Ovary (tissue), 7 donors: ENCODE measurements at regions not wholly inside any gene's neighbourhood (a gene's known extent, or its start where the extent isn't known, plus 50 kb on each side); places are given as distances from the start of the nearest gene placed in this dataset.
"Not testable (repeated sequence)": the region's sequence is repeated elsewhere in the genome, so short reads cannot be mapped to it uniquely, and the experiment has no call there.

Experiments
- DNase-seq, 5 donors: peaks; one replicate each; pipeline ENCODE4 v3.0.0-alpha.2; 2019 to 2020
- H3K27ac ChIP-seq, 2 donors: fragments of 200-600 bp; one replicate each; pipeline versions ENCODE4 v1.5.1 to v1.8.0; 2019 to 2022
- H3K27me3 ChIP-seq: fragments of 200-600 bp; one replicate; pipeline ENCODE4 v1.8.0; 2022
- H3K36me3 ChIP-seq: fragments of 200-600 bp; sonication (generic); one replicate; pipeline ENCODE4 v1.5.1; 2019
- H3K4me1 ChIP-seq: one replicate; pipeline ENCODE4 v1.8.1; 2013; ENCODE audit warnings: mild to moderate bottlenecking, moderate library complexity; ENCODE audit not compliant: insufficient read depth
- H3K4me3 ChIP-seq: fragments of 200-600 bp; sonication (generic); one replicate; pipeline ENCODE4 v1.5.1; 2017
- H3K9me3 ChIP-seq, 2 donors: fragments of 200-600 bp in 1 of 2; sonication (generic) in 1 of 2; one replicate each; pipeline versions ENCODE4 v1.5.1 to v1.8.1; 2013 to 2019; ENCODE audit warnings: mild to moderate bottlenecking in 1 of 2, moderate library complexity in 1 of 2
- EP300 ChIP-seq: sonication (generic); formaldehyde crosslinking; IDR thresholded peaks from one replicate; pipeline ENCODE4 v1.6.1; 2017; ENCODE audit warnings: antibody characterized with exemption
- POLR2A ChIP-seq: fragments of 450-650 bp; IDR thresholded peaks from one replicate; pipeline ENCODE4 v1.6.1; 2017; ENCODE audit warnings: antibody characterized with exemption, mild to moderate bottlenecking, moderate library complexity
- WGBS, 3 donors: extraction: QIAGEN DNeasy Blood & Tissue Kit in 1 of 3; methylation state at CpG; one replicate each; pipeline versions ENCODE4 v1.1.5 to v1.1.7; 2013 to 2017; 5-methylcytosine and 5-hydroxymethylcytosine counted together
- intact Hi-C, 4 donors: fragments of 100-400 bp; cut with DNase I; formaldehyde crosslinking; loops; one replicate each; pipeline versions ENCODE4 v1.11.0 to v1.15.1; 2022 to 2023
- TF ChIP-seq, protein P1 (sequence below), 3 donors: fragments of 450-650 bp in 2 of 3; fragments of 200-600 bp in 1 of 3; IDR thresholded peaks; one replicate each; pipeline versions ENCODE4 v1.5.1 to v1.8.0; 2016 to 2022; ENCODE audit warnings: antibody characterized with exemption in 3 of 3, mild to moderate bottlenecking in 1 of 3
- donor health status: DM: no; HTN: no; CAD: no; lungs with moderate emphysema.
- donor health status: DM: no; HTN: no; CAD: no.
- donor health status: Bipolar disorder and iron deficiency.
- donor health status: DM: no; HTN: no; CAD: no.
- donor health status: DM: yes; HTN: yes; CAD: no.

DNA sequence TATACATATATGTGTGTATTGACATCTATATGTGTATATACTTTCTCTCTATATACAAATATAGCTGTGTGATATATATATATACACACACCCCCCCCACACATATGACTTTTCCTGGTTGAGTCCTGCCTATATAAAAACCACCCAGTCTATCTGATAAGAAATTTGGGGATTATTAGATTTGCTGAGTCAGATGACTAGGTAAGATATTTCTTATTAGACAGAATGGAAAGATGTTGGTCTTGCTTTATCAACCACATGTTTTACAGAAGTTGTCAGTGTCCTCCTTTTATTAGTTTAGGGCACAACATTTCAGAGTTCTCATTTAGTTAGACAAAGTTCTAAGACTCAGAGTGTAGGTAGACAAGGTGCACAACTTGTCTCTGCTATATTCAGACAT, 953.3 kb downstream of the METTL15 start:
- Histone ChIP-seq H3K4me3 (no peak overlapping the region), H3K36me3 (no peaks in the 10 kb centered on the region), H3K4me1 (no peaks in the 10 kb centered on the region), H3K27ac (no peak overlapping the region), H3K27me3 (no peaks in the 10 kb centered on the region), H3K9me3 (no peaks in the 10 kb centered on the region)
- TF ChIP-seq EP300 (no peak), POLR2A (no peak)
- TF ChIP-seq, protein P1, sequence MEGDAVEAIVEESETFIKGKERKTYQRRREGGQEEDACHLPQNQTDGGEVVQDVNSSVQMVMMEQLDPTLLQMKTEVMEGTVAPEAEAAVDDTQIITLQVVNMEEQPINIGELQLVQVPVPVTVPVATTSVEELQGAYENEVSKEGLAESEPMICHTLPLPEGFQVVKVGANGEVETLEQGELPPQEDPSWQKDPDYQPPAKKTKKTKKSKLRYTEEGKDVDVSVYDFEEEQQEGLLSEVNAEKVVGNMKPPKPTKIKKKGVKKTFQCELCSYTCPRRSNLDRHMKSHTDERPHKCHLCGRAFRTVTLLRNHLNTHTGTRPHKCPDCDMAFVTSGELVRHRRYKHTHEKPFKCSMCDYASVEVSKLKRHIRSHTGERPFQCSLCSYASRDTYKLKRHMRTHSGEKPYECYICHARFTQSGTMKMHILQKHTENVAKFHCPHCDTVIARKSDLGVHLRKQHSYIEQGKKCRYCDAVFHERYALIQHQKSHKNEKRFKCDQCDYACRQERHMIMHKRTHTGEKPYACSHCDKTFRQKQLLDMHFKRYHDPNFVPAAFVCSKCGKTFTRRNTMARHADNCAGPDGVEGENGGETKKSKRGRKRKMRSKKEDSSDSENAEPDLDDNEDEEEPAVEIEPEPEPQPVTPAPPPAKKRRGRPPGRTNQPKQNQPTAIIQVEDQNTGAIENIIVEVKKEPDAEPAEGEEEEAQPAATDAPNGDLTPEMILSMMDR (IDR thresholded peaks at IDR 0.05): no peak
- intact Hi-C loops: no loop called here
- no peak for DNase-seq

DNA sequence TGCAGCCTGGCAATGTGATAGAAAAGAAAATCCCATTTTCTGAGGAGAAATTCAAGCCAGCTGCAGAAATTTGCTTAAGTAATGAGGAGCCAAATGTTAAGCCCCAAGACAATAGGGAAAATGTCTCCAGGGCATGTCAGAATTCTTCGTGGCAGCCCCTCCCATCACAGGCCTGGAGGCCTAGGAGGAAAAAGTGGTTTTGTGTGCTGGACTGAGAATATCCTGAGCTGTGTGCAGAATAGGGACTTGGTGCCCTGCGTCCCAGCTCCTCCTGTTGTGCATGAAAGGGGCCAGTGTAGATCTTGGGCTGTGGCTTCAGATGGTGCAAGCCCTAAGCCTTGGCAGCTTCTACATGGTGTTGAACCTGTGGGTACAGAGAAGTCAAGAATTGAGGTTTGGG, 948.3 kb downstream of the METTL15 start:
- WGBS, 3 donors: 71 to 75% (median 74%) methylated on average over 2 of the region's 2 CpGs
- H3K4me1 ChIP-seq, intact Hi-C loops: not testable (repeated sequence)

DNA sequence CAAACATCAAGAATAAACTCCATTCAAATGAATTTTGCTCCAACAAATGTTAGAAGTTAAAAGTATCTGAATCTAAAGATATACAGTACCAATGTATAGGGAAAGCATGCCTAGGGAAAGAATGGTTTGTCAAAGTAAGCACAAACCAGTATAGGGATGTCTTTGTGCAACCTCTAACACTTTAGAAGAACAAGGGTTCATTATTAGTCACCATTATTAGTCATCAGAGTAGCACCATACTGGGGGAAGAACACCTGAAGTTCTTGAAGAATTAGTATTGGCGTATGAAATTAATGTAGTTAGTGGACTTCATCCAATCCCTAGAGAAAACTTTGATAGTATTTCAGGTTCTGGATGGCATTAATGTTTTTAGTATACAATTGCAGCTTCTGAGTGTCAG, 943.7 kb downstream of the METTL15 start:
- DNase-seq: no peak
- Histone ChIP-seq H3K4me3 (no peak overlapping the region), H3K27me3 (no peaks in the 10 kb centered on the region), H3K36me3 (no peaks in the 10 kb centered on the region), H3K27ac (no peak overlapping the region), H3K9me3 (no peaks in the 10 kb centered on the region), H3K4me1 (no peaks in the 10 kb centered on the region)
- WGBS, 3 donors: 89 to 98% (median 98%) methylated on average over 1 of the region's 1 CpG
- intact Hi-C loops: no loop called here
- TF ChIP-seq, protein P1 (IDR thresholded peaks at IDR 0.05): no peak
- TF ChIP-seq EP300: no peak
- no peak for TF ChIP-seq POLR2A

More for the DNA sequence above, 948.3 kb downstream of the METTL15 start:
- DNase-seq, H3K9me3 ChIP-seq, H3K27ac ChIP-seq, H3K27me3 ChIP-seq, H3K4me3 ChIP-seq, H3K36me3 ChIP-seq: not testable (repeated sequence)

DNA sequence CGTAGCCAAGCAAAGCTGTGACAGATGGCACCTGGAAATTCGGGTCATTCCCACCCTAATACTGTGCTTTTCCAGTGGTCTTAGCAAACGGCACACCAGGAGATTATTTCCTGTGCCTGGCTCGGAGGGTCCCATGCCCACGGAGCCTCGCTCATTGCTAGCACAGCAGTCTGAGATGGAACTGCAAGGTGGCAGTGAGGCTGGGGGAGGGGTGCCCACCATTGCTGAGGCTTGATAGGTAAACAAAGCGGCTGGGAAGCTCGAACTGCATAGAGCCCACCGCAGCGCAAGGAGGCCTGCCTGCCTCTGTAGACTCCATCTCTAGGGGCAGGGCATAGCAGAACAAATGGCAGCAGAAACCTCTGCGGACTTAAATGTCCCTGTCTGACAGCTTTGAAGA, 942.8 kb downstream of the METTL15 start:
- WGBS, 3 donors: 84 to 86% (median 86%) methylated on average over 10 to 11 of the region's 11 CpGs
- DNase-seq: not testable (repeated sequence)

DNA sequence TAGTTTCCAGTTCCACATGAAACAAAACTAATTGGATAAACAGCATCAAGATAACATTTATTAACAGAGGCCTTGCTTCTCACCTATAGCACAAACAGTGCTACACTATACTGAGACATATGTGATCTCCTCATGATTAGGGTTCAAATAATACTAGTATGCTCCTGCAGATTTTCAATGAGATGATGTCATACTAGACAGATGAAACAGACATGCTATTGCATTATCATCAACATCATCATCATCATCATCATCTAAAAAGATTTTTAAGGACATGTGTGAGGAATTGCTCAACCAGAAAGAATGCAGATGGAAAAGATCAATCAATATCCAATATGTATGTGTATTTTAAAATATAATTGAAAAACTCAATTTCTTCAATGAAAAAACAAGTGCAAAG, 932.3 kb downstream of the METTL15 start:
- intact Hi-C loops: no loop called here
- Histone ChIP-seq H3K27ac (no peak overlapping the region), H3K36me3 (no peaks in the 10 kb centered on the region), H3K27me3 (no peaks in the 10 kb centered on the region), H3K4me1 (no peaks in the 10 kb centered on the region), H3K4me3 (no peak overlapping the region), H3K9me3 (no peaks in the 10 kb centered on the region)
- TF ChIP-seq EP300 (no peak), POLR2A (no peak)
- TF ChIP-seq, protein P1 (IDR thresholded peaks at IDR 0.05): no peak
- no peak for DNase-seq

More for the DNA sequence above, 942.8 kb downstream of the METTL15 start:
- H3K27ac ChIP-seq, H3K9me3 ChIP-seq, H3K27me3 ChIP-seq, H3K4me3 ChIP-seq, H3K4me1 ChIP-seq, intact Hi-C loops, H3K36me3 ChIP-seq: not testable (repeated sequence)
